HFF-Myc (cell line): ENCODE measurements at regions not wholly inside any gene's neighbourhood (a gene's known extent, or its start where the extent isn't known, plus 50 kb on each side); places are given as distances from the start of the nearest gene placed in this dataset.

ENCODE experiments used
- DNase-seq: peaks from one replicate; pipeline ENCODE4 v3.0.0-alpha.2; 2011; ENCODE audit warnings: low read depth; ENCODE audit errors: extremely low read depth
- H3K4me3 ChIP-seq: replicated peaks from 2 replicates; pipeline ENCODE4 v1.5.1; 2011; ENCODE audit warnings: low read depth, mild to moderate bottlenecking, control low read depth, low read length
- TF ChIP-seq, protein P1 (sequence below): IDR thresholded peaks from 2 replicates; pipeline ENCODE4 v1.5.1; 2012; ENCODE audit warnings: mild to moderate bottlenecking, low read depth, low read length, control low read depth; ENCODE audit errors: missing control alignments

GRCh38 chr11:70490723-70491558, 92.6 kb downstream of the CTTN start:
- DNase-seq: no peak
- TF ChIP-seq, protein P1, sequence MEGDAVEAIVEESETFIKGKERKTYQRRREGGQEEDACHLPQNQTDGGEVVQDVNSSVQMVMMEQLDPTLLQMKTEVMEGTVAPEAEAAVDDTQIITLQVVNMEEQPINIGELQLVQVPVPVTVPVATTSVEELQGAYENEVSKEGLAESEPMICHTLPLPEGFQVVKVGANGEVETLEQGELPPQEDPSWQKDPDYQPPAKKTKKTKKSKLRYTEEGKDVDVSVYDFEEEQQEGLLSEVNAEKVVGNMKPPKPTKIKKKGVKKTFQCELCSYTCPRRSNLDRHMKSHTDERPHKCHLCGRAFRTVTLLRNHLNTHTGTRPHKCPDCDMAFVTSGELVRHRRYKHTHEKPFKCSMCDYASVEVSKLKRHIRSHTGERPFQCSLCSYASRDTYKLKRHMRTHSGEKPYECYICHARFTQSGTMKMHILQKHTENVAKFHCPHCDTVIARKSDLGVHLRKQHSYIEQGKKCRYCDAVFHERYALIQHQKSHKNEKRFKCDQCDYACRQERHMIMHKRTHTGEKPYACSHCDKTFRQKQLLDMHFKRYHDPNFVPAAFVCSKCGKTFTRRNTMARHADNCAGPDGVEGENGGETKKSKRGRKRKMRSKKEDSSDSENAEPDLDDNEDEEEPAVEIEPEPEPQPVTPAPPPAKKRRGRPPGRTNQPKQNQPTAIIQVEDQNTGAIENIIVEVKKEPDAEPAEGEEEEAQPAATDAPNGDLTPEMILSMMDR: no peak
- no peak overlapping the region for H3K4me3 ChIP-seq

- no peak overlapping the region for H3K4me3 ChIP-seq
- TF ChIP-seq, protein P1: no peak
Measured at GRCh38 chr11:70491696-70492472, 93.6 kb downstream of the CTTN start.

DNA sequence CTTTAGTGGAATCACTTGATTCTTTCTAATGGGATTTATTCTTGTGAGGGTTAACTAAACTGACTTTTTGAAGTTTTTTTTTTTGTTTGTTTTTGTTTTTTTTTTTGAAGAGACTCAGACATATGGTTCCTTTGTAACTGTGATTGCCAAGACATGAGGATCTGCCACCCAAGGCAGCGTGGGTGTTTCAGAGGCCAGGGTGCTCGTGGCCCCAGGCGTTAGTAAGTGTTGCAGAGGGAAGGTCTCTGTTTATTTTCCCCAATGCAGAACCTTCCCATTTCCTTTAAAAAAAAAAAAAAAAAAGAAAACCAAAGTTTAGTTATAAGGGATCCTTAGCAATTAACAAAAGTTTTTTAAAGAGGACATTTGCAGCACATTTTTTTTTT, 94.8 kb downstream of the CTTN start:
- DNase-seq: no peak
- TF ChIP-seq, protein P1: no peak
- no peak overlapping the region for H3K4me3 ChIP-seq

More at GRCh38 chr11:70491696-70492472, 93.6 kb downstream of the CTTN start:
- no peak for DNase-seq

- DNase-seq: no peak
- H3K4me3 ChIP-seq: no peak overlapping the region
- TF ChIP-seq, protein P1: no peak
Measured at GRCh38 chr11:70493891-70494290, 95.6 kb downstream of the CTTN start.

DNA sequence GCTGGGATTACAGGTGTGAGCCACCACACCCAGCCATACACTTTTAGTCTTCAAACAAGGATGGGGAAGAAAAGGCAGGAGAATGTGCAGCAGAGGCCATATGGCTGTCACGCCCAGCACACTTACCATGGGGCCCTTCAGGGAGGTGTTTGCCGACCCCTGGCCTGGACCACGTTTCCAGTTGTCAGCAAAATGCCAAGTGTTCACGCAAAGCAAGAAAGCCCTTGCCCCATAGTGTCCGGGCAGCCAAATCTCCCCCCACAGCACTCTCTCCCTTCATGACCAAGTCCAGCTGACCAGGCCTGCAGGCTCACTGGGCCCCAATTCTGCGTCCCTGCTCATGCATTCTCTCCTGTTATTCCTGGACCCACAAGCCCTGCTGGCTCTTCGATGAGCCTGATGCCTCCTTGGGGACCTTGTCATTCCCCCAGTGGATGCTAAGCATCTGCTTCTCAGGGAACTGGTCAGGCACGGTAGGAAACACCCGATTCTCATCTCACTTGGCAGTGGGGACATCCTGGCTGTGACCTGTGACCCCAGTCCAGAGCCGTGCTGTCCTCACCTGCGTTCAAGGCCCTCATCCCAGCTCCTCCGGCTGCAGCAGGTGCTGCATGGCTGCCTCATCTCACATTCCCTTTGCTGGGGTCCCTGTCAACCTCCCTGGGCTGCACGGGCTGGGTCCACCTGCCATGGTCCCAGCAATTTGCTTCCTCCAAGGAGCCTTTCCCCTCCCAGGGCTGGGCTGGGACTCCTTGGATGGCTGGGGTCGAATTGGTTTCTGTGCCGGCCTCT, 96.4 kb downstream of the CTTN start:
- H3K4me3 ChIP-seq: no peak overlapping the region
- no peak for DNase-seq
- TF ChIP-seq, protein P1: no peak

DNA sequence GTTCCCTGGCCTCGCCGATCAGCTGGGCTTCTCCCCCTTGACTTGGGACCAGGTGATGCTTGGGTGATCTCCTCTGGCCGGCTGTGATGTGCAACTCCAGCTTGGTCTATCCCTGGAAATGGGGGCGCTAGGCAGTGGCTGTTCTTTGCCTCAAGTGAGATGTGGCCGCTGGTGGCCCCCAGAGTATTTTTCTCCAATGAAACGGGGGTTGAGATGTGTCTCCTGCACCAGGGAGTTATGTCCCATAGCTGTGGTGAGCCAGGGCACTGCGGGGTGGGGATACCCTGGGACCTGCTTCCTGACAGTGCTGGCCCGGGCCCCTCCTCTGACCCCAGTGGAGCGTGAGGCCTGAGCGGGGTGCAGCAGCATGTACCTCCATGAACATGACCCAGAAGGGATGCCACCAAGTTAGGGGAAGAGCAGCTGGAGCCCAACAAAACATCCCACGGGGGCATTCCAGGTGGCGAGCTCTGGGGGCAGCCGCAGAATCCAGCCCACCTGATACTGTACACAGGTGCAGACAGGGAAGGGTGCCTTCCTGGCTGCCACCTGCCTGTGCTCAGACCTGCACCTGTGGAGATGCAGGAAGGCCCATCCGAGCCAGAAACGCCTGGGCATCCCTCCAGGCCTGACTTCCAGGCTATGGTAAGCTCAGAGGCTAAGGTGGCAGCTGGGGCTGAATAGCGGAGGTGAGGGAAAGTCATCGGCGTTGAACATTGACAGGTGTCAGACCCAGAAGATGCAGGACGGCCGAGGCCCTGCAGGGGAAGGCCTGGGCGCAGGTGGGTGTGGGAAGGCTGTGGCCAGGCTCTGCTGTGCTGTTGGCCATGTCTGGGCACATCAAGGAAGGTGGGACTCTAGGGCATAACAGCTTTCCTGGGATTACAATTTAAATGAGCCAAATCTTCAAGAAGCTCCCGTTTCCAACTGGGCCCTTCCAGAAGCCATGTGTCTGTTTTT, 97.3 kb downstream of the CTTN start:
- H3K4me3 ChIP-seq: no peak overlapping the region
- TF ChIP-seq, protein P1: no peak
- DNase-seq: no peak
